Spleen (tissue), 7 donors: ENCODE measurements at regions not wholly inside any gene's neighbourhood (a gene's known extent, or its start where the extent isn't known, plus 50 kb on each side); places are given as distances from the start of the nearest gene placed in this dataset.

ENCODE experiments used
- CTCF ChIP-seq, 11 experiments: fragments of 200-600 bp in 7 of 11; fragments of 450-650 bp in 4 of 11; sonication (generic) in 4 of 11; IDR thresholded peaks in 8 of 11; conservative IDR thresholded peaks in 3 of 11; 1 replicate in 7 of 11; 2 replicates in 4 of 11; pipeline versions ENCODE4 v1.4.0 to v1.8.0; 2016 to 2021; ENCODE audit warnings: antibody characterized with exemption in 11 of 11, inconsistent platforms in 4 of 11, mild to moderate bottlenecking in 1 of 11
- POLR2A ChIP-seq, 3 donors: fragments of 450-650 bp; IDR thresholded peaks; one replicate each; pipeline ENCODE4 v1.5.1; 2017; ENCODE audit warnings: antibody characterized with exemption in 3 of 3, mild to moderate bottlenecking in 1 of 3
- donor health status: DM: no; HTN: no; CAD: no; lungs with moderate emphysema.
- donor health status: DM: no; HTN: no; CAD: no.
- donor health status: DM: no; HTN: no; CAD: no.

- no peak for TF ChIP-seq CTCF (IDR thresholded peaks at IDR 0.05 in 8 of 11, conservative IDR thresholded peaks at IDR 0.05 in 3 of 11)
- no peak for TF ChIP-seq POLR2A (IDR thresholded peaks at IDR 0.05)
Measured at GRCh38 chr11:134939031-134939430, 527.0 kb upstream of the B3GAT1 start.
